Activated T-cell treated with anti-CD3 and anti-CD28 coated beads, Interleukin-2, amount 50 U/mL, for 72 hours (primary cell): ENCODE measurements at regions not wholly inside any gene's neighbourhood (a gene's known extent, or its start where the extent isn't known, plus 50 kb on each side); places are given as distances from the start of the nearest gene placed in this dataset.
A peak's percentile ranks its signal among the peaks of the same experiment; 100 is the strongest.

Experiments used
- ATAC-seq, 2 donors: fragments of 150-1000 bp; cut with Tn5 transposase; replicated peaks in 1 of 2; 2 replicates each; pipeline ENCODE4 v1.10.0; 2021; ENCODE audit warnings: moderate library complexity in 2 of 2, mild to moderate bottlenecking in 1 of 2
- DNase-seq, 2 donors: peaks; one replicate each; pipeline ENCODE4 v3.0.0; 2021 to 2022; ENCODE audit warnings: mixed read lengths in 1 of 2
- H3K27ac Mint-ChIP-seq: one replicate; pipeline ENCODE4 v1.8.0; 2022; ENCODE audit warnings: mild to moderate bottlenecking, moderate library complexity, mixed read lengths
- H3K27me3 Mint-ChIP-seq: one replicate; pipeline ENCODE4 v1.8.0; 2022; ENCODE audit warnings: low read depth, mixed read lengths
- H3K36me3 Mint-ChIP-seq, 2 donors: one replicate each; pipeline ENCODE4 v1.8.0; 2022; ENCODE audit warnings: mixed read lengths in 2 of 2, mild to moderate bottlenecking in 1 of 2; ENCODE audit not compliant: insufficient read depth in 2 of 2
- H3K4me1 Mint-ChIP-seq: one replicate; pipeline ENCODE4 v1.8.0; 2022; ENCODE audit warnings: low read depth, mixed read lengths
- H3K4me3 Mint-ChIP-seq, 2 donors: one replicate each; pipeline ENCODE4 v1.8.0; 2022; ENCODE audit warnings: mild to moderate bottlenecking in 2 of 2, mixed read lengths in 2 of 2, moderate library complexity in 2 of 2
- H3K9me3 Mint-ChIP-seq, 2 donors: one replicate each; pipeline ENCODE4 v1.8.0; 2022; ENCODE audit warnings: mixed read lengths in 2 of 2

- Mint-ChIP-seq H3K4me3 (no peak overlapping the region), H3K36me3 (no peaks in the 10 kb centered on the region), H3K27me3 (no peaks in the 10 kb centered on the region), H3K9me3 (peaks cover 0 to 3% of the 10 kb centered on the region in 2 donors), H3K4me1 (no peaks in the 10 kb centered on the region), H3K27ac (no peak overlapping the region)
- DNase-seq (no peak), ATAC-seq (no peak)
Measured at GRCh38 chr10:32125023-32125422, 68.8 kb upstream of the KIF5B start.

- Mint-ChIP-seq H3K27me3 (no peaks in the 10 kb centered on the region), H3K36me3 (no peaks in the 10 kb centered on the region), H3K9me3 (peaks cover 0 to 3% of the 10 kb centered on the region in 2 donors), H3K4me3 (no peak overlapping the region), H3K4me1 (no peaks in the 10 kb centered on the region), H3K27ac (no peak overlapping the region)
- no peak for ATAC-seq
- no peak for DNase-seq
Measured at GRCh38 chr10:32123021-32123420, 66.8 kb upstream of the KIF5B start.

- ATAC-seq (no peak), DNase-seq (no peak)
- no peaks in the 10 kb centered on the region for H3K27me3 Mint-ChIP-seq
Measured at GRCh38 chr10:32121648-32122047, 65.4 kb upstream of the KIF5B start.

GRCh38 chr10:32120147-32120546, 63.9 kb upstream of the KIF5B start:
- peaks cover 9% of the 10 kb centered on the region for H3K27me3 Mint-ChIP-seq
- no peak for ATAC-seq
- H3K4me1 Mint-ChIP-seq, result no peaks in the 10 kb centered on the region

More at GRCh38 chr10:32121648-32122047, 65.4 kb upstream of the KIF5B start:
- H3K4me3 Mint-ChIP-seq, result no peak overlapping the region
- H3K36me3 Mint-ChIP-seq, result no peaks in the 10 kb centered on the region
- no peaks in the 10 kb centered on the region for H3K4me1 Mint-ChIP-seq
- no peak overlapping the region for H3K27ac Mint-ChIP-seq
- H3K9me3 Mint-ChIP-seq, result peaks cover 0 to 3% of the 10 kb centered on the region in 2 donors

GRCh38 chr10:32114508-32114907, 58.3 kb upstream of the KIF5B start:
- ATAC-seq, result no peak
- no peaks in the 10 kb centered on the region for H3K9me3 Mint-ChIP-seq
- H3K4me1 Mint-ChIP-seq, result no peaks in the 10 kb centered on the region
- peaks cover 9% of the 10 kb centered on the region for H3K27me3 Mint-ChIP-seq
- peak overlapping the region; percentile 23 for H3K27ac Mint-ChIP-seq
- no peak overlapping the region for H3K4me3 Mint-ChIP-seq
- no peak for DNase-seq
- H3K36me3 Mint-ChIP-seq, result no peaks in the 10 kb centered on the region

More at GRCh38 chr10:32120147-32120546, 63.9 kb upstream of the KIF5B start:
- Mint-ChIP-seq H3K27ac (no peak overlapping the region), H3K36me3 (no peaks in the 10 kb centered on the region), H3K4me3 (no peak overlapping the region), H3K9me3 (peaks cover 0 to 3% of the 10 kb centered on the region in 2 donors)
- DNase-seq, result no peak

- Mint-ChIP-seq H3K27me3 (peaks cover 9% of the 10 kb centered on the region), H3K4me3 (no peak overlapping the region), H3K4me1 (no peaks in the 10 kb centered on the region), H3K27ac (no peak overlapping the region), H3K36me3 (no peaks in the 10 kb centered on the region), H3K9me3 (no peaks in the 10 kb centered on the region)
- no peak for DNase-seq
- ATAC-seq, result no peak
Measured at GRCh38 chr10:32112055-32112454, 55.8 kb upstream of the KIF5B start.

GRCh38 chr10:32111585-32111984, 55.4 kb upstream of the KIF5B start:
- Mint-ChIP-seq H3K27ac (no peak overlapping the region), H3K4me3 (no peak overlapping the region), H3K4me1 (no peaks in the 10 kb centered on the region), H3K36me3 (no peaks in the 10 kb centered on the region), H3K27me3 (peaks cover 9% of the 10 kb centered on the region), H3K9me3 (no peaks in the 10 kb centered on the region)
- ATAC-seq (no peak), DNase-seq (no peak)

GRCh38 chr10:32110790-32111189, 54.6 kb upstream of the KIF5B start:
- Mint-ChIP-seq H3K4me3 (no peak overlapping the region), H3K36me3 (no peaks in the 10 kb centered on the region), H3K27ac (no peak overlapping the region), H3K27me3 (peaks cover 6% of the 10 kb centered on the region), H3K9me3 (no peaks in the 10 kb centered on the region), H3K4me1 (no peaks in the 10 kb centered on the region)
- ATAC-seq (no peak), DNase-seq (no peak)

- no peak for DNase-seq
- H3K4me3 Mint-ChIP-seq, result no peak overlapping the region
- H3K36me3 Mint-ChIP-seq, result no peaks in the 10 kb centered on the region
- no peak for ATAC-seq
- no peaks in the 10 kb centered on the region for H3K4me1 Mint-ChIP-seq
- no peak overlapping the region for H3K27ac Mint-ChIP-seq
- no peaks in the 10 kb centered on the region for H3K9me3 Mint-ChIP-seq
- no peaks in the 10 kb centered on the region for H3K27me3 Mint-ChIP-seq
Measured at GRCh38 chr10:32109603-32110002, 53.4 kb upstream of the KIF5B start.
